Skeletal muscle cell (primary cell): ENCODE measurements at regions not wholly inside any gene's neighbourhood (a gene's known extent, or its start where the extent isn't known, plus 50 kb on each side); places are given as distances from the start of the nearest gene placed in this dataset.
"Not testable (repeated sequence)": the region's sequence is repeated elsewhere in the genome, so short reads cannot be mapped to it uniquely, and the experiment has no call there.

Experiments
- DNase-seq: peaks from one replicate; pipeline ENCODE4 v3.0.0-alpha.2; 2010; ENCODE audit warnings: low read depth
- H3K4me3 ChIP-seq: 2 replicates; pipeline ENCODE4 v1.5.1; 2011; ENCODE audit warnings: low read depth, mild to moderate bottlenecking, control low read depth, low read length, moderate library complexity

GRCh38 chr1:93775224-93775623 lies 93.6 kb upstream of the BCAR3 start:
- H3K4me3 ChIP-seq: no peak overlapping the region
- DNase-seq: no peak

DNA sequence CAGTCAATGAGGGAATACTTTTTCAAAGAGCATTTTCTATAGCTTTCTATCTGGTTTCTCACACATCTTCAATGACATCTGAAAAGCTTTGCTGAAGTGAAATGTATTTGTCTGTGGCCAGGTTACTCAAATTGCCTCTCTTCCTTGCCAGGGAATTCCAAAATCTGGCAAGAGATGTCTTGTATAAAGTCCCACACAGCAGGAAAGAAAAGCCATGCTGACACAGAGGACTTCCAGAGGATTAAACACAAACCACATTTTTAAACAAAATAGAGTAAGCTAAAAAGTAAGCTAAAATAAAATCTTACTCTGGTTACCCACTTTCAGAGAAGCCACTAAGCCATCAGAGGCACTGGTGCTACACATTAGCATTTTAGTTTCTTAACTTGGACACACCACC lies 93.1 kb upstream of the BCAR3 start:
- H3K4me3 ChIP-seq: no peak overlapping the region
- no peak for DNase-seq

DNA sequence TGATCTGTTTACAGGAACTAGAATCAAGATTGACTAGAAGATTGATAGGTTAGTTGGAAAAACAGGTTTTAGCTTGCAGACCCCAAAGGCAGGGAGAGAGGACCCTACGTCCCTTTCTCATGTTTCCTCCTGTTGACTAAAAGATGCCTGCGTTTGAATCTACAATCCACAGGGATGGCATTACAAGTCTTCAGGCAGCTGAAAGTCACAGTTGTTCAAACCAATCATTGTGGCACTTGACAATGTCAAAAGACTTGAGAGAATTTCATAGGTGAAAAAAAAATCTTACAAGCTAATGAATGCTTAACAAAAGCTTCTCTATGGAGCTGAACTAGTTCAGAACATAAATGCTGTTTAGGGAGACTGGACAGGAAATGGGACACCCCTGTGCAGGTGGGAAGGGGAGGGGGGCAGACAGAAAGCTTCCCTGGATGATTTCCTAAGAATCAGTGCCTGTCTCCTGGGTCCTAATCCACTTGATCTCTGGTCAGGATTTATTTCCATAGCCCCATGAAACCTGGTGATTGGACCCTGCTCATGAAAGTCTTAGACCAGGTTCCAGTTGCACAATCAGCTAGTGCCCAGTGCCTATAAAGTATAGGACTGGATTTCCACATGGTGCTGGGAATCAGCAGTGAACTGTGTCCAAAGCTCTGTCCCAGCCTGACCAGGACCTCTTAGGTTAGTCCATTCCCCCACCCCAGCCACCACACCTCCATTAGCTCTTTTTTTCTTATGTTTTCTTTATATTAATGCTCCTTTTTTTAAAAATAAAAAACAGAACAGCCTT lies 91.6 kb upstream of the BCAR3 start:
- no peak for DNase-seq
- H3K4me3 ChIP-seq: no peak overlapping the region

DNA sequence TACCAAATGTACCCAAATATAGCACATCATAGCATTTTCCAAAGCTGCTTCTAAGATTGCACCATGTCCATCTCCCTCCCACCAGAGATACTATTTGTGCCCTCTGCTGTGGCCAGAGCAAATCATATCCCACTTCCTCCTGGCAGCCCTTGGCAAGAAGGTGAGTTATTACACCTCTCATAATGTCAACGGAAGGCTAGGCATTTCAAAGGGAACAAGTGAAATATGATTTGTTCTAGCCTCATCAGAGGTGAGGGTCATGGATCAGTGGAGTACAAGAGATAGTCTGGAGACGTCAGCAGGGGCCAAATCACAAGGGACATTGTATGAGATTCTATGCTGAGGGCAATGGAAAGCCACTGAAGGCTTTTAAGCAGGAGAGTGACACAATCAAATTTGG lies 90.2 kb upstream of the BCAR3 start:
- DNase-seq: no peak

GRCh38 chr1:93770640-93771039 lies 89.0 kb upstream of the BCAR3 start:
- no peak overlapping the region for H3K4me3 ChIP-seq
- DNase-seq: no peak

More for the DNA sequence above, 90.2 kb upstream of the BCAR3 start:
- H3K4me3 ChIP-seq: no peak overlapping the region

DNA sequence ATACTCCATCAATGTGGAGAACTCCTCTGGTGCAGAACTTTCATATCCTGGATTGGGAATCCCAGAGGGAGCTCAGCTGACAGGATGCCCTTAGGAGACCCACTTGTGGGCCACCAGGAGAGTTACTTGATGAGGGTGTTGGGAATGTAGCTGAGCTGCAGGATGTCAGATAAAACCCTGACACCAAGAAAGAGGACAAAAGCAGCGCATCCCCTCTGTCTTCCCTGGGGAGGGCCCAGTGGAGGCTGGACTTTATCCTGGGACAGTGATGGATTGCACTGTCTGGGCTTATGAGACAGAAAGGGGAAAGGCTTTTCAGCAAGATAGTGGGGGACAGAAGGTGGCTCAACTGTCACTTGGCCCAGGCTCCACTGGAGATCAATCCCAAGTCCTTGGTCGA lies 88.1 kb upstream of the BCAR3 start:
- DNase-seq: no peak
- no peak overlapping the region for H3K4me3 ChIP-seq

DNA sequence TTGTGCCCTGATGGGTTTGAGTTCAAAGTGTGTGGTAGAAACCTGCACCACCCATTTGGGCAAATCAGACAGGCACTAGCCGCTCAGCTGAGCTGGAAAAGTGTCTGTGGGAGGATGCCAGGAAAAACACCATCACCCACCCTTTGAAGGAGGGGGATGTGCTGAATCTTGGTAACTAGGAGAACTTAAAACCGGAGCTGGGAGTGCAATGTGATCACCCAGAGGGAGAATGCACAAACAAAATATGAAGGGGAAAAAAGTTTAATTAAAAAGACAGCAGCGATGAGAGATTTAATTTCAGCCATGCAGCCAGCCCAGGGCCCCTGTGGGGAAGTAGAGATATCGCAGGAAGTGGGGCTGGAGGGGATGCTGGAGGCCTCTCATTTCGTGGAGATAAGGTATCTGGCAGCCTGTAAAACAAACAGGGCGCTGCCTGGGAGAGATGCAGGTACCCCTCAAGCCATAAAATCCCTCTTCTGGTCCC lies 86.8 kb upstream of the BCAR3 start:
- no peak overlapping the region for H3K4me3 ChIP-seq
- DNase-seq: no peak

DNA sequence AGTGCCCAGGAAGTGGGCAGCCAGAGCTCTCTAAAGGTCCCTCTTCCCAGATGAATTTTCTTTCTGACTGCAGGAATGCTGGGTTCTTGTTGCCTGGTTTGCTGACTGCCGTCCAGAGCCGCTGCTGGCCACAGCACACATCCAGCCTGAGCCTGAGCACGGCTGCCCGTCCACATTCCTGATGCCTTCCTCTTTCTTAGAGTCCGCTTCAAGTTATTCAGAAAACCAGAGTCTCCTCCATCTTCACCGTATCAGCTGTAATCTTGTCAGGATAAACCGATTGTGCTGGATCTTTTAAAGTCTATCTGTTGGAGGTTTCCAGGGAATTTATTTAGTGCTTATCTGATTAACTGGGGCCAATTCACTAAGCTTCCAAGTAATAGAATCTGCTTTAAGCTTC lies 84.8 kb upstream of the BCAR3 start:
- H3K4me3 ChIP-seq: no peak overlapping the region
- DNase-seq: no peak

GRCh38 chr1:93765099-93765498 lies 83.5 kb upstream of the BCAR3 start:
- DNase-seq: no peak
- H3K4me3 ChIP-seq: no peak overlapping the region

DNA sequence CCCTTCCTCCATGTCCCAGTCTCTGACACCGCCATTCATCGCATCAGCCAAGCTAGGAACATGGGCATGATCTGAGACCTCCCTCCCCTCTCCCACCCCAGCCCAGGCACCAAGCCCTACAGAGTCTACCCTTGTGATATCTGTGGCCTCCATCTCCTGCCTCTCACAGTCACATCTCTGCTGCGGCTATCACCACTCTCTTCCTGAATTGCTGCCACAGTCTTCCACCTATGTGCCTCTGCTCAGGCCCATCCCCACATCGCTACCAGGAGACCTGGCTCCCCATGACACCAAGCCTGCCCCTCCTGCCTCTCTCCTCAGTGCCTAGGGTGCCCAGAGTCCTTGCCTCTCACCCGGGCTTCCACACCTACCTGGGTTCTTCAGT lies 82.7 kb upstream of the BCAR3 start:
- no peak for DNase-seq
- no peak overlapping the region for H3K4me3 ChIP-seq

GRCh38 chr1:93763704-93764365 lies 82.2 kb upstream of the BCAR3 start:
- DNase-seq: no peak
- no peak overlapping the region for H3K4me3 ChIP-seq

- peak; percentile 87 for DNase-seq
- H3K4me3 ChIP-seq: no peak overlapping the region
Observed at GRCh38 chr1:93758842-93759515, 77.3 kb upstream of the BCAR3 start.

DNA sequence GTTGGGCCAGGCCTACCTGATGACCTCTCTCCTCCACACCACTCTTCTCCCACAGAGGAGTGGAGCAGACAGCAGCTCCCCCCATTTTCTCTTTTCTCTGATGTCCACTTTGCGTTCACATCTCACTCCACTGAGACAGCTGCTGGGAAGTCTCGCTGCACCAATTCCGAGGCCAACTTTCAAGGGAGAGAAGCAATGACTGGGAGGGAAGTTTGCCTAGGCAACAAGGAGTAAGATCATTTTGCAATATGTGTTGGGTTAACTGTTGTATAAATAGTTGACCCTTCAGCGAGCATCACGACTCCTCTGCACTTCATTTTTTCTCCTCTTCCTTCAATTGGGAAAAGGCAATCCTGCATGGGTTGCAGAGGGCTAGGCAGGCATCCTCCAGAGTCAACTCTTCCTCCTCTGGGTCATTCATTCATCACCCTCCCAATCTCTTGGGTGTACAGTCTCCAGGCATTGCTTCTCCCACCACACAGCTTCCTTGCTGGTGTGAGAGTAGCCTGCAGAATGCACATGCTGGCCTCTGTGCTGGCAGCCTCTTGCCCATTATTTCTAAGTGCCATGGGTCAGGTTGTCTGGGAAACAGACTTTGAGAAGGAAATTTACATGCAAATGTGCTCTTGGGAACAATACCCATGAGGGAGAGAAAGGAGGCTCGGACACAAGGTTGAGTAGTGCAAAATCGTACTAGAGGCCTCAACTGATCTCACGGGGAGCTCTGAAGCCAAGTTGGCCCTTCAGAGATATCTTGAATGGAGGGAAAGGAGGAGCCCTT lies 75.8 kb upstream of the BCAR3 start:
- no peak overlapping the region for H3K4me3 ChIP-seq
- DNase-seq: no peak

- H3K4me3 ChIP-seq: no peak overlapping the region
- DNase-seq: no peak
Observed at GRCh38 chr1:93756657-93757056, 75.0 kb upstream of the BCAR3 start.

DNA sequence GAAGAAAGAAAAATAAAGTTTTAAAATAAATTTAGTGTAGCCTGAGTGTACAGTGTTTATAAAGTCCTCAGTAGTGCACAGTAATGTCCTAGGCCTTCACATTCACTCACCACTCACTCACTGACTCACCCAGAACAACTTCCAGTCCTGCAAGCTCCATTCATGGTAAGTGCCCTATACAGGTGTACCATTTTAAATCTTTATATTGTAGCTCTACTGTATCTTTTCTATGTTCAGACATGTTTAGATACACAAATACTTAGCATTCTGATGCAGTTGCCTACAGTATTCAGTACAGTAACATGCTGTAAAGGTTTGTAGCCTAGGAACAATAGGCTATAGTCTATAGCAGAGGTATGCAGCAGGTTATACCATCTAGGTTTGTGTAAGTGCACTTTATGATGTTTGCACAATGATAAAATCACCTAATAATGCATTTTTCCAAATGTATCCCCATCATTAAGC lies 73.6 kb upstream of the BCAR3 start:
- not testable (repeated sequence) for DNase-seq

DNA sequence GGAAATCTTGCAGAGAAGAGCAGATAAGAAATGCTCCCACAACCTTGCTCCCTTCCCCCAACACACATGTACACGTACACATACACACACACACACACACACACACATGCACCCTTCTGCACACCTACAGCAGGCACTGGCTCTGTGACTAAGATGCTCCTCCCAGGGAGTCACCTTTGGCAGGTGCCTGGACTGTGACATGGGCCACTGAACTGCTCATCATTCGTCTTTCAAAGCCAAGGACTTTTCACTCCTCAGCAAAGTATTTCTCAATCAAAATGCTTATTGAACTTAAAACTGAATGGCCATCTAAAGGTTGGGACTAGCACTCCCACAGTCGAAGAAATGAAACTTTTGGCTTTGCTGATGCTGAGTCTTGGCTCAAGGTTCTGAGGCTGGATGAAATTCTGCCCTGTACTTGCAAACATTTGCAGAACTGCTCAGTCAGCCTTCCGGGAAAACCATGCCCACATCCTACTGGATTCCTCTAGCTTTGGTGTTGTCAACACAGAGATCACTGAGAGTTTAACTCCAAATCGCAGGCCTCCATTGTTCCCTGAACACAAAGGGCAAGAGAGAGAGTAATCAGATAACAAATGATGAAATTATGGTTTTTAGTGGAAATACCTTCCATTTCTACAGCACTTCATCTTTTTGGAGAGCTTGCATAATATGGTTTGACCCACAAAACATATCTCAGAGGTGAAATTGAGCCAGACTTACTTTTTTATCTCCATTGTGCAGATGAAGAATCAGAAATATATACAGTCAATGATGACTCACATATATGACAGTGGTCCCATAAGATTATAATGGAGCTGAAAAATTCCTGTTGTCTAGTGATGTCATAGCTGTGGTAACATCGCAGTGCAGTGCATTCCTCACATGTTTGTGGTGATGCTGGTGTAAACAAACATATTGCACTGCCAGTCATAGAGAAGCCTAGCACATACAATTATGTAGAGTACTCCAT lies 72.4 kb upstream of the BCAR3 start:
- H3K4me3 ChIP-seq: no peak overlapping the region
- DNase-seq: peak; percentile 86

More for the DNA sequence above, 73.6 kb upstream of the BCAR3 start:
- not testable (repeated sequence) for H3K4me3 ChIP-seq

- no peak overlapping the region for H3K4me3 ChIP-seq
- DNase-seq: no peak
Observed at GRCh38 chr1:93751377-93752250, 70.0 kb upstream of the BCAR3 start.

DNA sequence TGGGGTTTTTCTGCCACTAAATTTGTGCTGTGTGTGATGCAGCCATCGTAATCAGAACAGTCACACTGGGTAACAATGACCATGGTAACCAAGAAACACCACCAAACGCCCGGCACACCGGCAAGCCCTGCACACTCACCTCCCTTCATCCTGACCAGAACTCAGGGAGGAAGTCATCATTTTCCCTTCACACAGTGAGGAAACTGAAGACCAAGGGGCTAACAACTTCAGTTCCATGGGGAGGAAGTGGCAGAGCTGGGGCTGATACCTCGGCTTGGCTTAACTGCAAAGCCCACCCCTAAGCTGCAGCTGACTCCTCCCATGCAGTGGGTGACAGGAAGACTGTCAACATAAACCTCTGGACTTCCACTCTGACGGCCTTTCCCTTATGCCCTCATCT lies 69.3 kb upstream of the BCAR3 start:
- DNase-seq: no peak
- H3K4me3 ChIP-seq: no peak overlapping the region
